Breast epithelium (tissue), 4 donors: ENCODE measurements at regions not wholly inside any gene's neighbourhood (a gene's known extent, or its start where the extent isn't known, plus 50 kb on each side); places are given as distances from the start of the nearest gene placed in this dataset.

Experiments used
- DNase-seq, 2 donors: peaks; one replicate each; pipeline ENCODE4 v3.0.0-alpha.2; 2019; ENCODE audit warnings: low spot score in 2 of 2
- H3K27ac ChIP-seq, 2 donors: fragments of 200-600 bp; sonication (generic) in 1 of 2; one replicate each; pipeline ENCODE4 v1.5.1; 2016 to 2019; ENCODE audit warnings: mild to moderate bottlenecking in 1 of 2
- H3K27me3 ChIP-seq, 2 donors: fragments of 200-600 bp; sonication (generic) in 1 of 2; one replicate each; pipeline versions ENCODE4 v1.5.1 to v1.6.0; 2017 to 2019; ENCODE audit warnings: control low read depth in 1 of 2, mild to moderate bottlenecking in 1 of 2
- H3K36me3 ChIP-seq: fragments of 200-600 bp; one replicate; pipeline ENCODE4 v1.5.1; 2019
- H3K4me1 ChIP-seq, 2 donors: fragments of 200-600 bp; sonication (generic); one replicate each; pipeline ENCODE4 v1.5.1; 2016 to 2019; ENCODE audit warnings: control low read depth in 1 of 2
- H3K4me3 ChIP-seq, 3 donors: fragments of 200-600 bp; sonication (generic); 1 replicate in 2 of 3; 2 replicates in 1 of 3; pipeline ENCODE4 v1.5.1; 2016 to 2019; ENCODE audit warnings: mild to moderate bottlenecking in 3 of 3, moderate library complexity in 2 of 3
- H3K9me3 ChIP-seq, 2 donors: fragments of 200-600 bp; sonication (generic) in 1 of 2; one replicate each; pipeline ENCODE4 v1.5.1; 2016 to 2019; ENCODE audit warnings: control low read depth in 1 of 2
- CTCF ChIP-seq, 3 donors: fragments of 450-650 bp; IDR thresholded peaks; one replicate each; pipeline ENCODE4 v1.5.1; 2016 to 2017; ENCODE audit warnings: antibody characterized with exemption in 3 of 3, mild to moderate bottlenecking in 3 of 3, moderate library complexity in 3 of 3
- POLR2A ChIP-seq: fragments of 450-650 bp; IDR thresholded peaks from one replicate; pipeline ENCODE4 v1.6.1; 2016; ENCODE audit warnings: antibody characterized with exemption, mild to moderate bottlenecking, moderate library complexity
- POLR2AphosphoS5 ChIP-seq, 3 donors: sonication (generic); formaldehyde crosslinking; IDR thresholded peaks; one replicate each; pipeline ENCODE4 v1.6.1; 2017; ENCODE audit warnings: antibody characterized with exemption in 3 of 3
- intact Hi-C: fragments of 100-400 bp; cut with DNase I; formaldehyde crosslinking; loops from one replicate; pipeline ENCODE4 v1.15.1; 2023; ENCODE audit warnings: low total_unique reads

DNA sequence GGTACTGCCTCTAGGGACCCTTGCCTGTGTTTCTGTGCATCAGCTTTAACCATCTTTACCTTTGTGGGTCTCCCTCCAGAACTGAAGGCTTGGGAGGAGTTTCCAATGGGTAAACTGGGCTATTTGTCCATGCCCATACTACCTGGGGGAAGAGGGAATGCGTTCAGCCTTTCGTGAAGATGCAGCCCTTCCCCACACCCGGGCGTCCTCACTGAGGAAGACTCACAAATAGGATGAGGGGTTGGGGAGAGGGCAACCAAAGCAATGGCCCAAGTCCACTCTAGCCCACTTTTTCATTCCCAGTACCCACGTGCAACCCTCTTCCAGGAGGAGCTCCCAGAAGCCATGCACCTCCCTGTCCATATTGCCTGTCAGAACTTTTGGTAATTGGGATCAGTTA lies 61.8 kb upstream of the ADA2 start:
- no peak for DNase-seq
- TF ChIP-seq POLR2AphosphoS5 (IDR thresholded peaks at IDR 0.05) (no peak), CTCF (IDR thresholded peaks at IDR 0.05) (no peak), POLR2A (no peak)
- H3K4me3 ChIP-seq, result no peak overlapping the region
- intact Hi-C loops, result no loop called here
- no peak overlapping the region for H3K27ac ChIP-seq
- no peaks in the 10 kb centered on the region for H3K4me1 ChIP-seq
- H3K27me3 ChIP-seq, result no peaks in the 10 kb centered on the region
- no peaks in the 10 kb centered on the region for H3K9me3 ChIP-seq
- no peaks in the 10 kb centered on the region for H3K36me3 ChIP-seq

DNA sequence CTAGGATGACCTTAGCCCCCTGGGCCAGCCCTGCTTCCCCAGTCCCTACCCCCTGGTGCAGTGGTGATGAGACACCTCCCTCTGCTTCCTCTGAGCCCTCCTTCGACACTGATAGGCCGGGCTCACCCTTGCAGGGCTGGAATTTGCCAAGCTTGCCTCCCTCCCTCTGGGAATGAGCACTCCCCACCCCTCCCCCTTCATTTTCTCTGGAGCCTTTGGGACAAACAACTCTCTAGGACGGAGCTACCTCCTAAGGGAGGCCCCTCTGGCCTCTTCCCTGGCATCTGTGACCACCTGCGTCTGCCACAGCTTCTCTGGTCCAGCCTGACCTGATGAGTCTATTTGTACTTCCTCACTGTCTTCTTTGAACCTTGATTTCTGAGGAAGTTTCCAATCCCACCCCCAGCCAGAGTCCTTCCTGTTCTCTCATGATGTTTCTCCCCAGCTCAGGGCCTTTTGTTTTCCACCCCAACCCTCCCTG lies 53.3 kb upstream of the ADA2 start:
- Histone ChIP-seq H3K4me3 (no peak overlapping the region), H3K9me3 (no peaks in the 10 kb centered on the region), H3K36me3 (no peaks in the 10 kb centered on the region), H3K4me1 (no peaks in the 10 kb centered on the region), H3K27ac (no peak overlapping the region), H3K27me3 (no peaks in the 10 kb centered on the region)
- DNase-seq, result no peak
- TF ChIP-seq POLR2AphosphoS5 (IDR thresholded peaks at IDR 0.05) (no peak), CTCF (IDR thresholded peaks at IDR 0.05) (no peak), POLR2A (no peak)
- intact Hi-C loops, result no loop called here

DNA sequence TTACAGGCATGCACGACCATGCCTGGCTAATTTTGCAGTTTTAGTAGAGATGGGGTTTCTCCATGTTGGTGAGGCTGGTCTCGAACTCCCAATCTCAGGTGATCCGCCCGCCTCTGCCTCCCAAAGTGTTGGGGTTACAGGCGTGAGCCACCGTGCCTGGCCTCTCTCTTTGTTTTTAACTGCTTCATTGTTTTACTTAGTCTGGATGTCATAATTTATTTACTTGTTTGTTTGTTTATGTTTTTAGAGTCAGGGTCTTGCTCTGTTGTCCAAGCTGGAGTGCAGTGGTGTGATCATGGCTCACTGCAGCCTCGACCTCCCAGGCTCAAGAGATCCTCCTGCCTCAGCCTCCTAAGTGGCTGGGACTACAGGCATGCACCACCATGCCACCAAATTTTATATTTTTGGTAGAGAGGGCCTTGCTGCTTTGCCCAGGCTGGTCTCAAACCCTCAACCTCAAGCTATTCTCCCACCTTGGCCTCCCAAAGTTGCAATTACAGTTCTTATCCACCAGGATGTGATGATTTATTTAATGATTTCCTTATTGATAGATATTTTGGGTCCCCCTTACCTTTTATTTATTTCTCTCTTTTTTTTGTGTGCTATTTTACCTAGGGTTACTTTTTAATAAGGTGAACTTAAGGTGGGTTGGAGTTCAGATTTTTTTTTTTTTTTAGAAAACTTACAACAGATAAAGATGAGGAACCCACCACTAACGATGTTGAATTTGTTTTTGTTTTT lies 52.6 kb upstream of the ADA2 start:
- no peak overlapping the region for H3K4me3 ChIP-seq
- H3K4me1 ChIP-seq, result no peaks in the 10 kb centered on the region
- no peak for TF ChIP-seq POLR2AphosphoS5 (IDR thresholded peaks at IDR 0.05)
- TF ChIP-seq POLR2A, result no peak
- no peak for TF ChIP-seq CTCF (IDR thresholded peaks at IDR 0.05)
- H3K9me3 ChIP-seq, result no peaks in the 10 kb centered on the region
- no peaks in the 10 kb centered on the region for H3K36me3 ChIP-seq
- intact Hi-C loops, result no loop called here
- no peaks in the 10 kb centered on the region for H3K27me3 ChIP-seq
- H3K27ac ChIP-seq, result no peak overlapping the region
- DNase-seq, result no peak

- Histone ChIP-seq H3K4me1 (peaks cover 0 to 3% of the 10 kb centered on the region in 2 donors), H3K36me3 (no peaks in the 10 kb centered on the region), H3K27ac (no peak overlapping the region), H3K9me3 (no peaks in the 10 kb centered on the region), H3K4me3 (no peak overlapping the region), H3K27me3 (no peaks in the 10 kb centered on the region)
- no peak for TF ChIP-seq POLR2A
- no peak for TF ChIP-seq CTCF (IDR thresholded peaks at IDR 0.05)
- no peak for TF ChIP-seq POLR2AphosphoS5 (IDR thresholded peaks at IDR 0.05)
- intact Hi-C loops, result no loop called here
- DNase-seq, result no peak
Observed at GRCh38 chr22:17269607-17270261, 50.5 kb upstream of the ADA2 start.

- intact Hi-C loops, result no loop called here
- no peaks in the 10 kb centered on the region for H3K36me3 ChIP-seq
- no peaks in the 10 kb centered on the region for H3K9me3 ChIP-seq
- peaks cover 0 to 6% of the 10 kb centered on the region in 2 donors for H3K4me1 ChIP-seq
- no peak overlapping the region for H3K4me3 ChIP-seq
- H3K27me3 ChIP-seq, result no peaks in the 10 kb centered on the region
- no peak overlapping the region for H3K27ac ChIP-seq
- TF ChIP-seq POLR2AphosphoS5 (IDR thresholded peaks at IDR 0.05) (no peak), POLR2A (no peak), CTCF (IDR thresholded peaks at IDR 0.05) (no peak)
- DNase-seq, result no peak
Observed at GRCh38 chr22:17269224-17269606, 50.0 kb upstream of the ADA2 start.
